IMR-90 (cell line): ENCODE measurements at regions not wholly inside any gene's neighbourhood (a gene's known extent, or its start where the extent isn't known, plus 50 kb on each side); places are given as distances from the start of the nearest gene placed in this dataset.

Experiments used
- BHLHE40 ChIP-seq: fragments of 150-350 bp; IDR thresholded peaks from 2 replicates; pipeline ENCODE4 v1.6.1; 2016; ENCODE audit warnings: mild to moderate bottlenecking, low read depth, low read length
- FOS ChIP-seq: fragments of 150-350 bp; IDR thresholded peaks from 2 replicates; pipeline ENCODE4 v1.6.1; 2016; ENCODE audit warnings: low read depth, low read length
- MAFK ChIP-seq: IDR thresholded peaks from 2 replicates; pipeline ENCODE4 v1.6.1; 2012; ENCODE audit warnings: low read depth, low read length, improper control_type of control experiment
- NFE2L2 ChIP-seq: fragments of 150-350 bp; IDR thresholded peaks from 2 replicates; pipeline ENCODE4 v1.6.1; 2016; ENCODE audit warnings: low read depth, mild to moderate bottlenecking, low read length
- POLR2A ChIP-seq: IDR thresholded peaks from 2 replicates; pipeline ENCODE4 v1.6.1; 2012; ENCODE audit warnings: mild to moderate bottlenecking, low read depth, low read length
- RAD21 ChIP-seq: IDR thresholded peaks from 2 replicates; pipeline ENCODE4 v1.6.1; 2012; ENCODE audit warnings: low read length, improper control_type of control experiment
- RCOR1 ChIP-seq: IDR thresholded peaks from 2 replicates; pipeline ENCODE4 v1.6.1; 2012; ENCODE audit warnings: mild to moderate bottlenecking, low read length, improper control_type of control experiment; ENCODE audit not compliant: insufficient replicate concordance
- RFX5 ChIP-seq: IDR thresholded peaks from 2 replicates; pipeline ENCODE4 v1.8.0; 2012; ENCODE audit warnings: low read depth, mild to moderate bottlenecking, low read length, moderate library complexity
- TF ChIP-seq, protein P1 (sequence below): conservative IDR thresholded peaks from 2 replicates; pipeline ENCODE4 v1.5.1; 2012; ENCODE audit warnings: mild to moderate bottlenecking, low read depth, low read length, improper control_type of control experiment
- TF ChIP-seq, protein P2 (sequence below): fragments of 150-350 bp; IDR thresholded peaks from 2 replicates; pipeline ENCODE4 v1.6.1; 2017; ENCODE audit warnings: mild to moderate bottlenecking, antibody characterized with exemption, low read length, low read depth
- TF ChIP-seq, protein P3 (sequence below): fragments of 150-350 bp; IDR thresholded peaks from 2 replicates; pipeline ENCODE4 v1.6.1; 2016; ENCODE audit warnings: low read depth, mild to moderate bottlenecking, low read length, moderate library complexity, borderline replicate concordance

DNA sequence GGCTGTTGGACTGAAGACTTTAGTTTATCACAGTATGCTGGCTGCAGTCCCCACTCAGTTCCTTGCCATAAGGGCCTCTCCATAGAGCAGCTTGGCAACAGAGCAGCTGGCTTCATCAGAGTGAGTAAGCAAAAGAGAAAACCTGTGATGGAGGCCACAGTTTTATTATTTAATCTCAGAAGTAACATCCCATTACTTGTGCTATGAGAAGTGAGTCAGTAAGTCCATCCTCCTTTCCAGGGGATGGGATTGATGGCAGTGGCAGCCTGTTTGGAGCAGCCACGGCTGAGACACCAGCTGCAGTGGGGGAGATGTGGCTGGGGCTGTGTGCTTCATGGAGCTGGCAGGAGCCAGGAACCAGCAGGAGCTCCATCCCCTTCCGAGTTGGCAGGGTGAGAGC, 138.5 kb upstream of the SRRM4 start:
- TF ChIP-seq, protein P1, sequence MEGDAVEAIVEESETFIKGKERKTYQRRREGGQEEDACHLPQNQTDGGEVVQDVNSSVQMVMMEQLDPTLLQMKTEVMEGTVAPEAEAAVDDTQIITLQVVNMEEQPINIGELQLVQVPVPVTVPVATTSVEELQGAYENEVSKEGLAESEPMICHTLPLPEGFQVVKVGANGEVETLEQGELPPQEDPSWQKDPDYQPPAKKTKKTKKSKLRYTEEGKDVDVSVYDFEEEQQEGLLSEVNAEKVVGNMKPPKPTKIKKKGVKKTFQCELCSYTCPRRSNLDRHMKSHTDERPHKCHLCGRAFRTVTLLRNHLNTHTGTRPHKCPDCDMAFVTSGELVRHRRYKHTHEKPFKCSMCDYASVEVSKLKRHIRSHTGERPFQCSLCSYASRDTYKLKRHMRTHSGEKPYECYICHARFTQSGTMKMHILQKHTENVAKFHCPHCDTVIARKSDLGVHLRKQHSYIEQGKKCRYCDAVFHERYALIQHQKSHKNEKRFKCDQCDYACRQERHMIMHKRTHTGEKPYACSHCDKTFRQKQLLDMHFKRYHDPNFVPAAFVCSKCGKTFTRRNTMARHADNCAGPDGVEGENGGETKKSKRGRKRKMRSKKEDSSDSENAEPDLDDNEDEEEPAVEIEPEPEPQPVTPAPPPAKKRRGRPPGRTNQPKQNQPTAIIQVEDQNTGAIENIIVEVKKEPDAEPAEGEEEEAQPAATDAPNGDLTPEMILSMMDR = no peak
- TF ChIP-seq, protein P2, sequence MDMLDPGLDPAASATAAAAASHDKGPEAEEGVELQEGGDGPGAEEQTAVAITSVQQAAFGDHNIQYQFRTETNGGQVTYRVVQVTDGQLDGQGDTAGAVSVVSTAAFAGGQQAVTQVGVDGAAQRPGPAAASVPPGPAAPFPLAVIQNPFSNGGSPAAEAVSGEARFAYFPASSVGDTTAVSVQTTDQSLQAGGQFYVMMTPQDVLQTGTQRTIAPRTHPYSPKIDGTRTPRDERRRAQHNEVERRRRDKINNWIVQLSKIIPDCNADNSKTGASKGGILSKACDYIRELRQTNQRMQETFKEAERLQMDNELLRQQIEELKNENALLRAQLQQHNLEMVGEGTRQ = no peak
- TF ChIP-seq, protein P3, sequence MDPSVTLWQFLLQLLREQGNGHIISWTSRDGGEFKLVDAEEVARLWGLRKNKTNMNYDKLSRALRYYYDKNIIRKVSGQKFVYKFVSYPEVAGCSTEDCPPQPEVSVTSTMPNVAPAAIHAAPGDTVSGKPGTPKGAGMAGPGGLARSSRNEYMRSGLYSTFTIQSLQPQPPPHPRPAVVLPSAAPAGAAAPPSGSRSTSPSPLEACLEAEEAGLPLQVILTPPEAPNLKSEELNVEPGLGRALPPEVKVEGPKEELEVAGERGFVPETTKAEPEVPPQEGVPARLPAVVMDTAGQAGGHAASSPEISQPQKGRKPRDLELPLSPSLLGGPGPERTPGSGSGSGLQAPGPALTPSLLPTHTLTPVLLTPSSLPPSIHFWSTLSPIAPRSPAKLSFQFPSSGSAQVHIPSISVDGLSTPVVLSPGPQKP = no peak
- no peak for TF ChIP-seq POLR2A
- no peak for TF ChIP-seq MAFK
- no peak for TF ChIP-seq NFE2L2
- no peak for TF ChIP-seq FOS
- TF ChIP-seq RCOR1 = no peak
- TF ChIP-seq RAD21 = no peak
- TF ChIP-seq BHLHE40 = no peak
- no peak for TF ChIP-seq RFX5
